ENCODE measurements at regions not wholly inside any gene's neighbourhood (a gene's known extent, or its start where the extent isn't known, plus 50 kb on each side); places are given as distances from the start of the nearest gene placed in this dataset.
A peak's percentile ranks its signal among the peaks of the same experiment; 100 is the strongest.

GRCh38 chr4:137376312-137376711 is 156.0 kb downstream of the PCDH18 start:
- TF ChIP-seq, protein P1, sequence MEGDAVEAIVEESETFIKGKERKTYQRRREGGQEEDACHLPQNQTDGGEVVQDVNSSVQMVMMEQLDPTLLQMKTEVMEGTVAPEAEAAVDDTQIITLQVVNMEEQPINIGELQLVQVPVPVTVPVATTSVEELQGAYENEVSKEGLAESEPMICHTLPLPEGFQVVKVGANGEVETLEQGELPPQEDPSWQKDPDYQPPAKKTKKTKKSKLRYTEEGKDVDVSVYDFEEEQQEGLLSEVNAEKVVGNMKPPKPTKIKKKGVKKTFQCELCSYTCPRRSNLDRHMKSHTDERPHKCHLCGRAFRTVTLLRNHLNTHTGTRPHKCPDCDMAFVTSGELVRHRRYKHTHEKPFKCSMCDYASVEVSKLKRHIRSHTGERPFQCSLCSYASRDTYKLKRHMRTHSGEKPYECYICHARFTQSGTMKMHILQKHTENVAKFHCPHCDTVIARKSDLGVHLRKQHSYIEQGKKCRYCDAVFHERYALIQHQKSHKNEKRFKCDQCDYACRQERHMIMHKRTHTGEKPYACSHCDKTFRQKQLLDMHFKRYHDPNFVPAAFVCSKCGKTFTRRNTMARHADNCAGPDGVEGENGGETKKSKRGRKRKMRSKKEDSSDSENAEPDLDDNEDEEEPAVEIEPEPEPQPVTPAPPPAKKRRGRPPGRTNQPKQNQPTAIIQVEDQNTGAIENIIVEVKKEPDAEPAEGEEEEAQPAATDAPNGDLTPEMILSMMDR (IDR thresholded peaks at IDR 0.05; ENCODE audit: low read depth, low read length), result no peak
- DNase-seq (ENCODE audit: extremely low read depth, low read depth), result no peak

DNA sequence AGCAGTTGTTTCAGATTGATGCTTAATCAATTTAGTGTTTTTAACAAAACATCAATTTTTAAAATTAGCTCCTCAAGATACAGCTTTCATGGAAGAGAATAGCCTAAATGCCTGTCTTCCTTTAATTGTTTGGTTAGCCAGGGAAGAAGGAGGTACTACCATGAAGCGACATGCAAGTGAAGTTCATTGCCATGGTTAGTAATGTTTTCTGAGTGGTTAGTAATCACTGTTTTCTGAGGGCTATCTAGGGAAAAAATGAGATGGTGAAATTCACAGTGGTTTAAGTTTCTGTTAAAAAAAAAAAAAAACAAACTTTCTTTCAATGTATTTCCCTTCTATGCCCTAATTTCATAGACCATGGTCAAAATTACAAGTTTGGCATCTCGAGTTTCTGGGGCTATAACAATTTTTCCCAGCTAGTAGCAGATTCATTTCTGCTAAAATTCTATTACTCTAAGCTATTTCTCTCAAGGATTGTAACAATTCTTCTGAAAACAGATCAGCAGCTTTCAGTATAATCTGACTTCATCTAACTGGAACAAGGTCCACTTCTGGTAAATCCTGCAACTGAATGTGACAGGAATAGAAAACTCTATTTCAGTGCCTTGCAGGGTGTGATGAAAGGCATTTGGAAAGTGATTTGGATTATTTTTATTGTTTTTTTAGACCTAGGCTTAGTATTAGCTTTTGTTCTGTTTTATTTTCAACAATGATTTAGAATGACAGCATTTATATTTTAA is 157.0 kb downstream of the PCDH18 start:
- TF ChIP-seq, protein P1 (IDR thresholded peaks at IDR 0.05; ENCODE audit: low read depth, low read length), result no peak
- DNase-seq (ENCODE audit: extremely low read depth, low read depth), result no peak

- DNase-seq (ENCODE audit: extremely low read depth, low read depth), result no peak
- TF ChIP-seq, protein P1 (IDR thresholded peaks at IDR 0.05; ENCODE audit: low read depth, low read length), result no peak
Observed at GRCh38 chr4:137370679-137371078, 161.6 kb downstream of the PCDH18 start.

DNA sequence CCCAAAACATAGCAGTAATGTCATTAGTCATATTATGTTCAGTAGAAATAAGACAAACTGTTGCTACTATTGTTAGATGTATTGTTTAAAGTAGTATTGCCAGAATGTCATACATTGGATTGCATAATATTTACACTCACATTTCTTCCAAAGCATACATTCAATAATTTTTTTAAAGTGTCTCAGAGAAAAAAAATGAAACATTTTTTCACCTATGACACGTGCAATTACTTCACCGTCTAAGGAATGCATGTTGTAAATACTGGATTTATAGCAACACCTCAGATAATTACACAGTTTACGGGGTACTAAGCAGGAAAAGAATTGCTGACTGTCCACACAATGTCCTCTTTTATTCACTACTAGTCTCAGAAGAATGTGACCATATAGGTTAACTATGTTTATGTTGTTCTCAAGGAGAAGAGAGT is 162.1 kb downstream of the PCDH18 start:
- DNase-seq (ENCODE audit: extremely low read depth, low read depth), result no peak
- TF ChIP-seq, protein P1 (IDR thresholded peaks at IDR 0.05; ENCODE audit: low read depth, low read length), result no peak

DNA sequence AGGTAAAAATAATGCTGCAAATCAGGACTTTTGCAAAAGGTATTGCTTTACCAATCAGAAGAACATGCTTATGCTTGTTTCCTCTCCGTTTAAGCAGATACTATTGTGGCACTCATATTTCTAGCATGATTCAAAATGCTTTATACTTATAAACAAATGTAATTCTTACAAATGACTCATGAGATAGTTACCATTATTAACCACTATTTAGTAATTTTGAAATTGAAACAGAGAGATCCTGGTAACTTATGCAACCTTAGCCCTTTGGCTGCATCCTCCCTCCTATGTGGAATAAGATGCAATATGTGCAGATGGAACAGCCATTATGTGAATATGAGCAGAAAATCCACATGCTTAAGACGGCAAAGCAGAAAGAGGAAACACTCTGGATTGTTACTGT is 164.7 kb downstream of the PCDH18 start:
- peak; percentile 73 for DNase-seq (ENCODE audit: extremely low read depth, low read depth)
- TF ChIP-seq, protein P1 (IDR thresholded peaks at IDR 0.05; ENCODE audit: low read depth, low read length), result no peak

- DNase-seq (ENCODE audit: extremely low read depth, low read depth), result no peak
- TF ChIP-seq, protein P1 (IDR thresholded peaks at IDR 0.05; ENCODE audit: low read depth, low read length), result no peak
Observed at GRCh38 chr4:137363496-137363895, 168.8 kb downstream of the PCDH18 start.

DNA sequence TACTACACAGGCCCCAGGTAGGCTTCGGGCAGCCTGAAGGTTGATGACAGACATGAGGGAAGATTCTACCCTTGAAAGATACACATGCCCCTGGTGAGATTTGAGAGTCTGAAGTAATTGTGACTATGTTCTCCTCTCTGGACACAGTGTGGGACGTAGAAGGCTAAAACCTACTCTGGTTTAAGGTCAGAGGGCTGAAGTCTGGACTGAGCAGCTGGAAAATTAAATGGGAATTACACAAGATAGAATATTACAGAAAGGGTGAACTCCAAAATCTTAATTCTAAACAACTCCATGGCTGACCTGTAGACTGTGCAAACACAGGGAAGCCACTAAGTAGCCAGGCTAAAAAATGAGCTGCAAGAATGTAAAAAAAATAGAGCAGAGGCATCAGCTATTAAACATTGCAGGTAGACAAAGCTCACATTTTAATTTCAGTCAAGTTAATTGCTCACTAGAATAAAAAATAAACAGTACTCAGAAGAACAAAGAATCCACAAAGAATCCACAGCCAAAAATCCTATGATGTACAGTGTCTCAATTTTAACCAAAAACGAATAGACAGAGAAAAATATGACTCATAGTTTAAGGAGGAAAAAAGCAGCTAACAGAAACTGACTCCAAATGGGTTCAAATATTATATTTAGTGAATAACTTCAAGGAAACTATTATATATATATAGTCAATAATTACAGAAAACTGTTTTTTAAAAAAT is 170.4 kb downstream of the PCDH18 start:
- DNase-seq (ENCODE audit: extremely low read depth, low read depth), result no peak
- TF ChIP-seq, protein P1 (IDR thresholded peaks at IDR 0.05; ENCODE audit: low read depth, low read length), result no peak

Data from AG09319 (cell line).